PC-3 (cell line): ENCODE measurements at regions not wholly inside any gene's neighbourhood (a gene's known extent, or its start where the extent isn't known, plus 50 kb on each side); places are given as distances from the start of the nearest gene placed in this dataset.

Experiments
- EZH2 ChIP-seq: fragments of 300-600 bp; sonication (generic); IDR thresholded peaks from one replicate; pipeline ENCODE4 v1.6.1; 2017; ENCODE audit warnings: antibody characterized with exemption, mild to moderate bottlenecking, low read length; ENCODE audit not compliant: unreplicated experiment
- TF ChIP-seq, protein P1 (sequence below): fragments of 300-600 bp; sonication (generic); conservative IDR thresholded peaks from 2 replicates; pipeline ENCODE4 v1.5.1; 2017; ENCODE audit warnings: antibody characterized with exemption, low read depth, mild to moderate bottlenecking, low read length

DNA sequence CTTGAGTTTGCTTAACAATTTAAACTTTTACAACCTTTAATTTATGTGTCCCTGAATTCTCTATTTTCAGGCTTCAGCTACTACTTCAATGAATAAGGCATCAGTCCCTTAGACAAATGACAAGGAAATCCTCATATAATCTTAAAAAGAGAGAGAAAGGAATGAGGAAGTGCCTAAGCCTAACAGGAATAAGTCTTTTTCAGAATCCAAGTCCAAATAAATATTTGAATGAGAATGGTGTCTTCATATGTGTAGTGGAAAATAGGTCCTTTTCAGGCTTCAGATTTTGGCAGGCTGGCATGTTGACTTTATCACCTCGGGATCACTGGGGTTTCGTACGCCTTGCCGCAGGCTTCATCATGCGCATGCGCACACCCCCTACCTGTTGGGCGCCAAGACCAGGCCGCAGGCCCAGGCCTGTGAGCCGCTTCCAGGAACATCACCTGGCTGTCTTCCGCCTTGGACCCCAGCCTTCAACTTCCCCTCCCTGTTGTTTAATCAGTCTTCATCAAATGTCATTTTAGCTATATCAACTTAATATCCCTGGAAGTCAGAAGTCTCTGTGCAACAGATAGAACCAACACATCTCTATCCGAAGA lies 334.5 kb downstream of the SOX2 start:
- TF ChIP-seq EZH2: no peak
- TF ChIP-seq, protein P1, sequence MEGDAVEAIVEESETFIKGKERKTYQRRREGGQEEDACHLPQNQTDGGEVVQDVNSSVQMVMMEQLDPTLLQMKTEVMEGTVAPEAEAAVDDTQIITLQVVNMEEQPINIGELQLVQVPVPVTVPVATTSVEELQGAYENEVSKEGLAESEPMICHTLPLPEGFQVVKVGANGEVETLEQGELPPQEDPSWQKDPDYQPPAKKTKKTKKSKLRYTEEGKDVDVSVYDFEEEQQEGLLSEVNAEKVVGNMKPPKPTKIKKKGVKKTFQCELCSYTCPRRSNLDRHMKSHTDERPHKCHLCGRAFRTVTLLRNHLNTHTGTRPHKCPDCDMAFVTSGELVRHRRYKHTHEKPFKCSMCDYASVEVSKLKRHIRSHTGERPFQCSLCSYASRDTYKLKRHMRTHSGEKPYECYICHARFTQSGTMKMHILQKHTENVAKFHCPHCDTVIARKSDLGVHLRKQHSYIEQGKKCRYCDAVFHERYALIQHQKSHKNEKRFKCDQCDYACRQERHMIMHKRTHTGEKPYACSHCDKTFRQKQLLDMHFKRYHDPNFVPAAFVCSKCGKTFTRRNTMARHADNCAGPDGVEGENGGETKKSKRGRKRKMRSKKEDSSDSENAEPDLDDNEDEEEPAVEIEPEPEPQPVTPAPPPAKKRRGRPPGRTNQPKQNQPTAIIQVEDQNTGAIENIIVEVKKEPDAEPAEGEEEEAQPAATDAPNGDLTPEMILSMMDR: no peak
